Liver (tissue), 8 donors: ENCODE measurements at regions not wholly inside any gene's neighbourhood (a gene's known extent, or its start where the extent isn't known, plus 50 kb on each side); places are given as distances from the start of the nearest gene placed in this dataset.

ENCODE experiments used
- DNase-seq: peaks from one replicate; pipeline ENCODE4 v3.0.0-alpha.2; 2017; ENCODE audit warnings: low spot score
- H3K27ac ChIP-seq, 2 donors: one replicate each; pipeline ENCODE4 v1.7.0; 2013; ENCODE audit warnings: inconsistent platforms in 2 of 2, low read length in 2 of 2, control low read depth in 1 of 2, low read depth in 1 of 2, mild to moderate bottlenecking in 1 of 2
- H3K27me3 ChIP-seq, 4 donors: one replicate each; pipeline versions ENCODE4 v1.6.1 to v1.7.0; 2013; ENCODE audit warnings: low read length in 3 of 4, inconsistent platforms in 1 of 4, mild to moderate bottlenecking in 1 of 4, moderate library complexity in 1 of 4; ENCODE audit not compliant: control insufficient read depth in 4 of 4, insufficient read depth in 4 of 4
- H3K36me3 ChIP-seq, 4 donors: one replicate each; pipeline versions ENCODE4 v1.6.1 to v1.7.0; 2013; ENCODE audit warnings: low read length in 3 of 4, mild to moderate bottlenecking in 3 of 4, low read depth in 1 of 4, moderate library complexity in 1 of 4; ENCODE audit not compliant: control insufficient read depth in 4 of 4, insufficient read depth in 3 of 4
- H3K4me1 ChIP-seq, 4 donors: one replicate each; pipeline versions ENCODE4 v1.6.1 to v1.7.0; 2013; ENCODE audit warnings: low read length in 3 of 4, mild to moderate bottlenecking in 3 of 4, moderate library complexity in 1 of 4; ENCODE audit not compliant: control insufficient read depth in 4 of 4, insufficient read depth in 4 of 4
- H3K4me3 ChIP-seq, 3 donors: one replicate each; pipeline versions ENCODE4 v1.6.1 to v1.7.0; 2013; ENCODE audit warnings: low read length in 3 of 3, control low read depth in 1 of 3, low read depth in 1 of 3, mild to moderate bottlenecking in 1 of 3
- H3K9ac ChIP-seq, 2 donors: one replicate each; pipeline ENCODE4 v1.7.0; 2013; ENCODE audit warnings: low read length in 2 of 2, mild to moderate bottlenecking in 2 of 2, moderate library complexity in 2 of 2, control low read depth in 1 of 2, low read depth in 1 of 2
- H3K9me3 ChIP-seq, 4 donors: one replicate each; pipeline versions ENCODE4 v1.6.1 to v1.7.0; 2013; ENCODE audit warnings: low read length in 3 of 4; ENCODE audit not compliant: control insufficient read depth in 4 of 4
- ATF3 ChIP-seq: IDR thresholded peaks from 2 replicates; pipeline ENCODE4 v1.6.1; 2016; ENCODE audit warnings: antibody characterized with exemption
- EGR1 ChIP-seq, 2 donors: IDR thresholded peaks; 2 replicates each; pipeline ENCODE4 v1.6.1; 2016 to 2018; ENCODE audit warnings: antibody characterized with exemption in 2 of 2, low read depth in 2 of 2
- FOXA1 ChIP-seq: IDR thresholded peaks from 2 replicates; pipeline ENCODE4 v1.6.1; 2016; ENCODE audit warnings: antibody characterized with exemption
- FOXA2 ChIP-seq: IDR thresholded peaks from 2 replicates; pipeline ENCODE4 v1.6.1; 2016; ENCODE audit warnings: antibody characterized with exemption
- GABPA ChIP-seq, 2 donors: IDR thresholded peaks in 1 of 2; conservative IDR thresholded peaks in 1 of 2; 2 replicates each; pipeline ENCODE4 v1.6.1; 2016; ENCODE audit warnings: antibody characterized with exemption in 2 of 2, mild to moderate bottlenecking in 1 of 2, moderate library complexity in 1 of 2
- HNF4A ChIP-seq, 2 donors: conservative IDR thresholded peaks; 2 replicates each; pipeline ENCODE4 v1.6.1; 2016; ENCODE audit warnings: antibody characterized with exemption in 2 of 2, mild to moderate bottlenecking in 2 of 2
- HNF4G ChIP-seq: IDR thresholded peaks from 2 replicates; pipeline ENCODE4 v1.6.1; 2016; ENCODE audit warnings: antibody characterized with exemption
- JUND ChIP-seq, 2 donors: IDR thresholded peaks; 2 replicates each; pipeline ENCODE4 v1.6.1; 2016; ENCODE audit warnings: antibody characterized with exemption in 2 of 2
- NR2F2 ChIP-seq: IDR thresholded peaks from 2 replicates; pipeline ENCODE4 v1.6.1; 2016; ENCODE audit warnings: antibody characterized with exemption
- RXRA ChIP-seq, 2 donors: IDR thresholded peaks; 2 replicates each; pipeline ENCODE4 v1.6.1; 2017 to 2018; ENCODE audit warnings: antibody characterized with exemption in 2 of 2, mild to moderate bottlenecking in 1 of 2
- SP1 ChIP-seq: IDR thresholded peaks from 2 replicates; pipeline ENCODE4 v1.6.1; 2018; ENCODE audit warnings: antibody characterized with exemption, mild to moderate bottlenecking
- TAF1 ChIP-seq: conservative IDR thresholded peaks from 2 replicates; pipeline ENCODE4 v1.6.1; 2016; ENCODE audit warnings: antibody characterized with exemption, mild to moderate bottlenecking
- YY1 ChIP-seq: IDR thresholded peaks from 2 replicates; pipeline ENCODE4 v1.6.1; 2016; ENCODE audit warnings: antibody characterized with exemption, mild to moderate bottlenecking
- WGBS: extraction: QIAGEN DNeasy Blood & Tissue Kit; methylation state at CpG from one replicate; pipeline ENCODE4 v1.1.7; 2013; 5-methylcytosine and 5-hydroxymethylcytosine counted together
- TF ChIP-seq, protein P1 (sequence below): IDR thresholded peaks from 2 replicates; pipeline ENCODE4 v1.6.1; 2016; ENCODE audit warnings: antibody characterized with exemption, mild to moderate bottlenecking
- TF ChIP-seq, protein P2 (sequence below): fragments of 150-350 bp; IDR thresholded peaks from 2 replicates; pipeline ENCODE4 v1.5.1; 2017; ENCODE audit warnings: improper control_type of control experiment, low read depth, low read length; ENCODE audit not compliant: missing input control
- TF ChIP-seq, protein P3 (sequence below): IDR thresholded peaks from 2 replicates; pipeline ENCODE4 v1.6.1; 2016; ENCODE audit warnings: antibody characterized with exemption
- donor health status: healthy.
- donor health status: healthy.
- donor health status: healthy.
- donor health status: healthy.
- donor health status: healthy.

- Histone ChIP-seq H3K27ac (no peak overlapping the region), H3K27me3 (no peaks in the 10 kb centered on the region), H3K9ac (no peak overlapping the region), H3K9me3 (no peaks in the 10 kb centered on the region), H3K36me3 (no peaks in the 10 kb centered on the region), H3K4me3 (no peak overlapping the region), H3K4me1 (no peaks in the 10 kb centered on the region)
- TF ChIP-seq SP1, result no peak
- TF ChIP-seq, protein P1, sequence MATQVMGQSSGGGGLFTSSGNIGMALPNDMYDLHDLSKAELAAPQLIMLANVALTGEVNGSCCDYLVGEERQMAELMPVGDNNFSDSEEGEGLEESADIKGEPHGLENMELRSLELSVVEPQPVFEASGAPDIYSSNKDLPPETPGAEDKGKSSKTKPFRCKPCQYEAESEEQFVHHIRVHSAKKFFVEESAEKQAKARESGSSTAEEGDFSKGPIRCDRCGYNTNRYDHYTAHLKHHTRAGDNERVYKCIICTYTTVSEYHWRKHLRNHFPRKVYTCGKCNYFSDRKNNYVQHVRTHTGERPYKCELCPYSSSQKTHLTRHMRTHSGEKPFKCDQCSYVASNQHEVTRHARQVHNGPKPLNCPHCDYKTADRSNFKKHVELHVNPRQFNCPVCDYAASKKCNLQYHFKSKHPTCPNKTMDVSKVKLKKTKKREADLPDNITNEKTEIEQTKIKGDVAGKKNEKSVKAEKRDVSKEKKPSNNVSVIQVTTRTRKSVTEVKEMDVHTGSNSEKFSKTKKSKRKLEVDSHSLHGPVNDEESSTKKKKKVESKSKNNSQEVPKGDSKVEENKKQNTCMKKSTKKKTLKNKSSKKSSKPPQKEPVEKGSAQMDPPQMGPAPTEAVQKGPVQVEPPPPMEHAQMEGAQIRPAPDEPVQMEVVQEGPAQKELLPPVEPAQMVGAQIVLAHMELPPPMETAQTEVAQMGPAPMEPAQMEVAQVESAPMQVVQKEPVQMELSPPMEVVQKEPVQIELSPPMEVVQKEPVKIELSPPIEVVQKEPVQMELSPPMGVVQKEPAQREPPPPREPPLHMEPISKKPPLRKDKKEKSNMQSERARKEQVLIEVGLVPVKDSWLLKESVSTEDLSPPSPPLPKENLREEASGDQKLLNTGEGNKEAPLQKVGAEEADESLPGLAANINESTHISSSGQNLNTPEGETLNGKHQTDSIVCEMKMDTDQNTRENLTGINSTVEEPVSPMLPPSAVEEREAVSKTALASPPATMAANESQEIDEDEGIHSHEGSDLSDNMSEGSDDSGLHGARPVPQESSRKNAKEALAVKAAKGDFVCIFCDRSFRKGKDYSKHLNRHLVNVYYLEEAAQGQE, result no peak
- TF ChIP-seq TAF1, result no peak
- no peak for TF ChIP-seq GABPA (IDR thresholded peaks at IDR 0.05 in 1 of 2, conservative IDR thresholded peaks at IDR 0.05 in 1 of 2)
- no peak for TF ChIP-seq YY1
- no peak for TF ChIP-seq HNF4A (conservative IDR thresholded peaks at IDR 0.05)
- TF ChIP-seq, protein P2, sequence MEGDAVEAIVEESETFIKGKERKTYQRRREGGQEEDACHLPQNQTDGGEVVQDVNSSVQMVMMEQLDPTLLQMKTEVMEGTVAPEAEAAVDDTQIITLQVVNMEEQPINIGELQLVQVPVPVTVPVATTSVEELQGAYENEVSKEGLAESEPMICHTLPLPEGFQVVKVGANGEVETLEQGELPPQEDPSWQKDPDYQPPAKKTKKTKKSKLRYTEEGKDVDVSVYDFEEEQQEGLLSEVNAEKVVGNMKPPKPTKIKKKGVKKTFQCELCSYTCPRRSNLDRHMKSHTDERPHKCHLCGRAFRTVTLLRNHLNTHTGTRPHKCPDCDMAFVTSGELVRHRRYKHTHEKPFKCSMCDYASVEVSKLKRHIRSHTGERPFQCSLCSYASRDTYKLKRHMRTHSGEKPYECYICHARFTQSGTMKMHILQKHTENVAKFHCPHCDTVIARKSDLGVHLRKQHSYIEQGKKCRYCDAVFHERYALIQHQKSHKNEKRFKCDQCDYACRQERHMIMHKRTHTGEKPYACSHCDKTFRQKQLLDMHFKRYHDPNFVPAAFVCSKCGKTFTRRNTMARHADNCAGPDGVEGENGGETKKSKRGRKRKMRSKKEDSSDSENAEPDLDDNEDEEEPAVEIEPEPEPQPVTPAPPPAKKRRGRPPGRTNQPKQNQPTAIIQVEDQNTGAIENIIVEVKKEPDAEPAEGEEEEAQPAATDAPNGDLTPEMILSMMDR, result no peak
- no peak for DNase-seq
- 90% methylated on average over 18 of the region's 18 CpGs for WGBS
Observed at GRCh38 chr2:187002242-187002641, 153.3 kb upstream of the ZSWIM2 start.

DNA sequence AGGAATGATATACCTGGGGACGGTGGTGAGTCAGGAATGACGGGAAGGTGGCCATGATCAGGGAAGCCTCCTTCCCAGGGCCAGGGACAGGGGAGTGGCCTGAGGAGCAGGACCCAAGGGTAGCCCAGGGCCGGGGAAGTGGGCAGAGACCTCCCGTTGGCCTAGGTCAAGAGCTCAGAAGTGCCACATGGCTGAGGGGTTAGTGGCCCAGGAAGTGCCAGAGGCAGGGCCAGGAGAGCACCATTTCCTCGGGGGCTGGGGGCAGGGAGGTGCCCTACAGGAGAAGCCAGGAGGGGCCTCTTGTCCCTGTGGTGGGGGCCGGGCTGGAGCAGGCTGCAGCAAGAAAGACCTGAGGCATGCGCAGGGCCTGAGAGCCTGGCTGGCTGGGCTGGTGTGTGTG lies 152.3 kb upstream of the ZSWIM2 start:
- Histone ChIP-seq H3K4me1 (no peaks in the 10 kb centered on the region), H3K4me3 (no peak overlapping the region), H3K9ac (no peak overlapping the region), H3K27ac (no peak overlapping the region), H3K9me3 (no peaks in the 10 kb centered on the region), H3K27me3 (no peaks in the 10 kb centered on the region), H3K36me3 (no peaks in the 10 kb centered on the region)
- DNase-seq, result no peak
- TF ChIP-seq, protein P2, result no peak
- TF ChIP-seq HNF4A (conservative IDR thresholded peaks at IDR 0.05), result no peak
- WGBS, result 90% methylated on average over 7 of the region's 7 CpGs

- DNase-seq, result no peak
- H3K9me3 ChIP-seq, result no peaks in the 10 kb centered on the region
- no peak overlapping the region for H3K9ac ChIP-seq
- no peaks in the 10 kb centered on the region for H3K4me1 ChIP-seq
- H3K27ac ChIP-seq, result no peak overlapping the region
- no peak overlapping the region for H3K4me3 ChIP-seq
- H3K36me3 ChIP-seq, result no peaks in the 10 kb centered on the region
- peaks cover 0 to 4% (median 0%) of the 10 kb centered on the region in 4 donors for H3K27me3 ChIP-seq
- WGBS, result 32% methylated on average over 2 of the region's 2 CpGs
- TF ChIP-seq, protein P3, sequence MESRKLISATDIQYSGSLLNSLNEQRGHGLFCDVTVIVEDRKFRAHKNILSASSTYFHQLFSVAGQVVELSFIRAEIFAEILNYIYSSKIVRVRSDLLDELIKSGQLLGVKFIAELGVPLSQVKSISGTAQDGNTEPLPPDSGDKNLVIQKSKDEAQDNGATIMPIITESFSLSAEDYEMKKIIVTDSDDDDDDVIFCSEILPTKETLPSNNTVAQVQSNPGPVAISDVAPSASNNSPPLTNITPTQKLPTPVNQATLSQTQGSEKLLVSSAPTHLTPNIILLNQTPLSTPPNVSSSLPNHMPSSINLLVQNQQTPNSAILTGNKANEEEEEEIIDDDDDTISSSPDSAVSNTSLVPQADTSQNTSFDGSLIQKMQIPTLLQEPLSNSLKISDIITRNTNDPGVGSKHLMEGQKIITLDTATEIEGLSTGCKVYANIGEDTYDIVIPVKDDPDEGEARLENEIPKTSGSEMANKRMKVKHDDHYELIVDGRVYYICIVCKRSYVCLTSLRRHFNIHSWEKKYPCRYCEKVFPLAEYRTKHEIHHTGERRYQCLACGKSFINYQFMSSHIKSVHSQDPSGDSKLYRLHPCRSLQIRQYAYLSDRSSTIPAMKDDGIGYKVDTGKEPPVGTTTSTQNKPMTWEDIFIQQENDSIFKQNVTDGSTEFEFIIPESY, result no peak
- TF ChIP-seq YY1 (no peak), JUND (IDR thresholded peaks at IDR 0.05) (no peak), HNF4G (no peak), EGR1 (IDR thresholded peaks at IDR 0.05; ENCODE audit: low read depth in 2 of 2) (no peak), SP1 (no peak), GABPA (IDR thresholded peaks at IDR 0.05 in 1 of 2, conservative IDR thresholded peaks at IDR 0.05 in 1 of 2) (no peak), FOXA2 (no peak), RXRA (IDR thresholded peaks at IDR 0.05) (no peak), ATF3 (no peak), NR2F2 (no peak), HNF4A (conservative IDR thresholded peaks at IDR 0.05) (no peak), FOXA1 (no peak)
Observed at GRCh38 chr2:186995092-186995491, 146.1 kb upstream of the ZSWIM2 start.
